Caco-2 (cell line): ENCODE measurements at regions not wholly inside any gene's neighbourhood (a gene's known extent, or its start where the extent isn't known, plus 50 kb on each side); places are given as distances from the start of the nearest gene placed in this dataset.

ENCODE experiments used
- BruUV-seq: library from RNA; stranded (reverse); fragments of 400-500 nt; replicated peaks from 2 replicates; lab custom pipeline; 2021; lab: Mats Ljungman, UMichigan
- CTCF ChIA-PET: fragments of 300-600 bp; sonication (Branson Sonifier 250); formaldehyde crosslinking; loops from one replicate; lab custom pipeline; 2022; ENCODE audit warnings: antibody characterized with exemption; lab: Charles Lee
- POLR2A ChIA-PET: fragments of 300-600 bp; sonication (Branson Sonifier 250); formaldehyde crosslinking; loops from one replicate; lab custom pipeline; 2022; ENCODE audit warnings: antibody characterized with exemption; lab: Charles Lee
- DNase-seq, 2 experiments: peaks; one replicate each; pipeline versions ENCODE4 v3.0.0 to v3.0.0-alpha.2; 2020 to 2022
- H3K27me3 ChIP-seq: replicated peaks from 2 replicates; pipeline ENCODE4 v1.6.0; 2011; ENCODE audit warnings: low read length; ENCODE audit not compliant: control insufficient read depth, insufficient read depth
- H3K36me3 ChIP-seq: 2 replicates; pipeline ENCODE4 v1.5.1; 2011; ENCODE audit warnings: low read length; ENCODE audit not compliant: control insufficient read depth, insufficient read depth
- H3K4me1 ChIP-seq: fragments of 250-450 bp; sonication (Bioruptor Pico); 2 replicates; pipeline ENCODE4 v1.5.1; 2020; ENCODE audit warnings: mild to moderate bottlenecking
- H3K4me3 ChIP-seq: 2 replicates; pipeline ENCODE4 v1.5.1; 2011; ENCODE audit warnings: low read depth, mild to moderate bottlenecking, control low read depth, low read length
- H3K9me3 ChIP-seq: fragments of 250-450 bp; sonication (Bioruptor Pico); 2 replicates; pipeline ENCODE4 v1.5.1; 2020; ENCODE audit warnings: mild to moderate bottlenecking, moderate library complexity
- H3K27ac Mint-ChIP-seq: one replicate; pipeline ENCODE4 v1.8.0; 2022; ENCODE audit warnings: mixed read lengths; ENCODE audit not compliant: unreplicated experiment
- H3K27me3 Mint-ChIP-seq: one replicate; pipeline ENCODE4 v1.8.0; 2022; ENCODE audit warnings: mixed read lengths; ENCODE audit not compliant: insufficient read depth, unreplicated experiment
- H3K36me3 Mint-ChIP-seq: one replicate; pipeline ENCODE4 v1.8.0; 2022; ENCODE audit warnings: mild to moderate bottlenecking, mixed read lengths; ENCODE audit not compliant: insufficient read depth, unreplicated experiment
- H3K4me1 Mint-ChIP-seq: one replicate; pipeline ENCODE4 v1.8.0; 2022; ENCODE audit warnings: low read depth, mixed read lengths; ENCODE audit not compliant: unreplicated experiment
- H3K4me3 Mint-ChIP-seq: one replicate; pipeline ENCODE4 v1.8.0; 2022; ENCODE audit warnings: mild to moderate bottlenecking, moderate library complexity, mixed read lengths; ENCODE audit not compliant: unreplicated experiment
- H3K9me3 Mint-ChIP-seq: one replicate; pipeline ENCODE4 v1.8.0; 2022; ENCODE audit warnings: mixed read lengths; ENCODE audit not compliant: unreplicated experiment
- CTCF ChIP-seq, 2 experiments: fragments of 200-600 bp in 1 of 2; IDR thresholded peaks; 1 replicate in 1 of 2; 2 replicates in 1 of 2; pipeline versions ENCODE4 v1.5.1 to v1.8.0; 2011 to 2022; ENCODE audit warnings: antibody characterized with exemption in 1 of 2, control low read depth in 1 of 2, inconsistent platforms in 1 of 2, low read depth in 1 of 2, low read length in 1 of 2, mild to moderate bottlenecking in 1 of 2, moderate library complexity in 1 of 2; ENCODE audit not compliant: insufficient read depth in 1 of 2, severe bottlenecking in 1 of 2, unreplicated experiment in 1 of 2
- intact Hi-C: fragments of 100-400 bp; cut with micrococcal nuclease; formaldehyde crosslinking; loops from one replicate; pipeline ENCODE4 v1.10.0; 2022; ENCODE audit not compliant: unreplicated experiment

GRCh38 chr13:30093236-30093635 lies 214.1 kb downstream of the KATNAL1 start:
- H3K27ac Mint-ChIP-seq, result no peak overlapping the region
- no peaks in the 10 kb centered on the region for H3K27me3 ChIP-seq

GRCh38 chr13:30091691-30092090 lies 215.7 kb downstream of the KATNAL1 start:
- Mint-ChIP-seq H3K4me1 (no peaks in the 10 kb centered on the region), H3K27ac (no peak overlapping the region), H3K9me3 (no peaks in the 10 kb centered on the region), H3K27me3 (no peaks in the 10 kb centered on the region), H3K36me3 (no peaks in the 10 kb centered on the region), H3K4me3 (no peak overlapping the region)
- Histone ChIP-seq H3K4me1 (no peaks in the 10 kb centered on the region), H3K36me3 (no peaks in the 10 kb centered on the region), H3K9me3 (no peaks in the 10 kb centered on the region; the same call in 1 of the 2 replicates), H3K27me3 (no peaks in the 10 kb centered on the region), H3K4me3 (no peak overlapping the region)
- TF ChIP-seq CTCF (IDR thresholded peaks at IDR 0.05; ENCODE audit: insufficient read depth in 1 of 2, low read depth in 1 of 2, low read length in 1 of 2, severe bottlenecking in 1 of 2, unreplicated experiment in 1 of 2), result no peak
- intact Hi-C loops, result no loop called here
- ChIA-PET CTCF (no interaction called here), POLR2A (no interaction called here)
- BruUV-seq, result no TSS peak
- DNase-seq, result no peak

More at GRCh38 chr13:30093236-30093635, 214.1 kb downstream of the KATNAL1 start:
- Mint-ChIP-seq H3K9me3 (no peaks in the 10 kb centered on the region), H3K27me3 (no peaks in the 10 kb centered on the region), H3K4me3 (no peak overlapping the region), H3K4me1 (no peaks in the 10 kb centered on the region), H3K36me3 (no peaks in the 10 kb centered on the region)
- CTCF ChIA-PET, result no interaction called here
- H3K36me3 ChIP-seq, result no peaks in the 10 kb centered on the region
- no peak for DNase-seq
- POLR2A ChIA-PET, result no interaction called here
- H3K9me3 ChIP-seq, result no peaks in the 10 kb centered on the region
- no TSS peak for BruUV-seq
- intact Hi-C loops, result no loop called here
- no peaks in the 10 kb centered on the region for H3K4me1 ChIP-seq
- no peak for TF ChIP-seq CTCF (IDR thresholded peaks at IDR 0.05; ENCODE audit: insufficient read depth in 1 of 2, low read depth in 1 of 2, low read length in 1 of 2, severe bottlenecking in 1 of 2, unreplicated experiment in 1 of 2)
- H3K4me3 ChIP-seq, result no peak overlapping the region

GRCh38 chr13:30091035-30091434 lies 216.3 kb downstream of the KATNAL1 start:
- Mint-ChIP-seq H3K27me3 (no peaks in the 10 kb centered on the region), H3K27ac (no peak overlapping the region), H3K36me3 (no peaks in the 10 kb centered on the region), H3K4me3 (no peak overlapping the region), H3K4me1 (no peaks in the 10 kb centered on the region), H3K9me3 (peaks cover 5% of the 10 kb centered on the region)
- no peaks in the 10 kb centered on the region for H3K36me3 ChIP-seq
- POLR2A ChIA-PET, result no interaction called here
- H3K4me3 ChIP-seq, result no peak overlapping the region
- intact Hi-C loops, result no loop called here
- TF ChIP-seq CTCF (IDR thresholded peaks at IDR 0.05; ENCODE audit: insufficient read depth in 1 of 2, low read depth in 1 of 2, low read length in 1 of 2, severe bottlenecking in 1 of 2, unreplicated experiment in 1 of 2), result no peak
- DNase-seq, result no peak
- CTCF ChIA-PET, result no interaction called here
- H3K27me3 ChIP-seq, result no peaks in the 10 kb centered on the region
- no peaks in the 10 kb centered on the region; the same call in 1 of the 2 replicates for H3K9me3 ChIP-seq
- no peaks in the 10 kb centered on the region for H3K4me1 ChIP-seq
- BruUV-seq, result no TSS peak
